GM19372 (cell line): ENCODE measurements at regions not wholly inside any gene's neighbourhood (a gene's known extent, or its start where the extent isn't known, plus 50 kb on each side); places are given as distances from the start of the nearest gene placed in this dataset.

ENCODE experiments used
- ATAC-seq: cut with Tn5 transposase; IDR thresholded peaks from one replicate; pipeline ENCODE4 v1.9.1; 2021; ENCODE audit warnings: mild to moderate bottlenecking, low read depth, moderate library complexity; ENCODE audit not compliant: unreplicated experiment

GRCh38 chr10:31587691-31588090, 268.7 kb downstream of the ZEB1 start:
- ATAC-seq: no peak

- no peak for ATAC-seq
Measured at GRCh38 chr10:31586723-31587638, 268.0 kb downstream of the ZEB1 start.

GRCh38 chr10:31584876-31585275, 265.9 kb downstream of the ZEB1 start:
- ATAC-seq: no peak

- ATAC-seq: no peak
Measured at GRCh38 chr10:31584098-31584631, 265.1 kb downstream of the ZEB1 start.

- no peak for ATAC-seq
Measured at GRCh38 chr10:31583293-31583692, 264.3 kb downstream of the ZEB1 start.

GRCh38 chr10:31582365-31583052, 263.5 kb downstream of the ZEB1 start:
- no peak for ATAC-seq

- ATAC-seq: peak; percentile 74
Measured at GRCh38 chr10:31581741-31582323, 262.8 kb downstream of the ZEB1 start.

- ATAC-seq: no peak
Measured at GRCh38 chr10:31580646-31581045, 261.6 kb downstream of the ZEB1 start.
